Peyer's patch (tissue), 4 donors: ENCODE measurements at regions not wholly inside any gene's neighbourhood (a gene's known extent, or its start where the extent isn't known, plus 50 kb on each side); places are given as distances from the start of the nearest gene placed in this dataset.

Source experiments
- DNase-seq, 3 donors: peaks; one replicate each; pipeline ENCODE4 v3.0.0-alpha.2; 2017 to 2019
- H3K27ac ChIP-seq, 4 donors: fragments of 200-600 bp; sonication (generic); one replicate each; pipeline ENCODE4 v1.5.1; 2016 to 2019
- H3K27me3 ChIP-seq, 2 donors: fragments of 200-600 bp; sonication (generic); one replicate each; pipeline ENCODE4 v1.5.1; 2019
- H3K36me3 ChIP-seq, 3 donors: fragments of 200-600 bp; sonication (generic); one replicate each; pipeline ENCODE4 v1.5.1; 2016 to 2019
- H3K4me1 ChIP-seq, 4 donors: fragments of 200-600 bp; sonication (generic); one replicate each; pipeline ENCODE4 v1.5.1; 2016 to 2019
- H3K4me3 ChIP-seq, 4 donors: fragments of 200-600 bp; sonication (generic); 1 replicate in 3 of 4; 2 replicates in 1 of 4; pipeline ENCODE4 v1.5.1; 2016 to 2019; ENCODE audit warnings: mild to moderate bottlenecking in 1 of 4
- H3K9me3 ChIP-seq, 4 donors: fragments of 200-600 bp; sonication (generic); one replicate each; pipeline ENCODE4 v1.5.1; 2016 to 2019; ENCODE audit warnings: mild to moderate bottlenecking in 1 of 4
- POLR2A ChIP-seq, 2 donors: fragments of 450-650 bp; IDR thresholded peaks; one replicate each; pipeline ENCODE4 v1.5.1; 2017; ENCODE audit warnings: antibody characterized with exemption in 2 of 2, mild to moderate bottlenecking in 2 of 2, moderate library complexity in 2 of 2
- TF ChIP-seq, protein P1 (sequence below), 6 experiments: fragments of 450-650 bp in 4 of 6; fragments of 200-600 bp in 2 of 6; sonication (generic) in 1 of 6; IDR thresholded peaks; one replicate each; pipeline ENCODE4 v1.5.1; 2017 to 2019; ENCODE audit warnings: antibody characterized with exemption in 6 of 6, mild to moderate bottlenecking in 3 of 6, moderate library complexity in 1 of 6

- no peak for DNase-seq
- Histone ChIP-seq H3K36me3 (no peaks in the 10 kb centered on the region), H3K4me1 (no peaks in the 10 kb centered on the region), H3K27me3 (no peaks in the 10 kb centered on the region), H3K4me3 (no peak overlapping the region), H3K27ac (no peak overlapping the region), H3K9me3 (no peaks in the 10 kb centered on the region)
- TF ChIP-seq, protein P1, sequence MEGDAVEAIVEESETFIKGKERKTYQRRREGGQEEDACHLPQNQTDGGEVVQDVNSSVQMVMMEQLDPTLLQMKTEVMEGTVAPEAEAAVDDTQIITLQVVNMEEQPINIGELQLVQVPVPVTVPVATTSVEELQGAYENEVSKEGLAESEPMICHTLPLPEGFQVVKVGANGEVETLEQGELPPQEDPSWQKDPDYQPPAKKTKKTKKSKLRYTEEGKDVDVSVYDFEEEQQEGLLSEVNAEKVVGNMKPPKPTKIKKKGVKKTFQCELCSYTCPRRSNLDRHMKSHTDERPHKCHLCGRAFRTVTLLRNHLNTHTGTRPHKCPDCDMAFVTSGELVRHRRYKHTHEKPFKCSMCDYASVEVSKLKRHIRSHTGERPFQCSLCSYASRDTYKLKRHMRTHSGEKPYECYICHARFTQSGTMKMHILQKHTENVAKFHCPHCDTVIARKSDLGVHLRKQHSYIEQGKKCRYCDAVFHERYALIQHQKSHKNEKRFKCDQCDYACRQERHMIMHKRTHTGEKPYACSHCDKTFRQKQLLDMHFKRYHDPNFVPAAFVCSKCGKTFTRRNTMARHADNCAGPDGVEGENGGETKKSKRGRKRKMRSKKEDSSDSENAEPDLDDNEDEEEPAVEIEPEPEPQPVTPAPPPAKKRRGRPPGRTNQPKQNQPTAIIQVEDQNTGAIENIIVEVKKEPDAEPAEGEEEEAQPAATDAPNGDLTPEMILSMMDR (IDR thresholded peaks at IDR 0.05) = no peak
- no peak for TF ChIP-seq POLR2A (IDR thresholded peaks at IDR 0.05)
Observed at GRCh38 chr6:40334496-40335270, 252.5 kb downstream of the LRFN2 start.

GRCh38 chr6:40331545-40331944, 255.6 kb downstream of the LRFN2 start:
- no peak overlapping the region for H3K4me3 ChIP-seq
- TF ChIP-seq, protein P1 (IDR thresholded peaks at IDR 0.05) = no peak
- no peak for TF ChIP-seq POLR2A (IDR thresholded peaks at IDR 0.05)
- DNase-seq = no peak
- no peaks in the 10 kb centered on the region for H3K9me3 ChIP-seq
- no peak overlapping the region for H3K27ac ChIP-seq
- no peaks in the 10 kb centered on the region for H3K4me1 ChIP-seq
- no peaks in the 10 kb centered on the region for H3K36me3 ChIP-seq
- no peaks in the 10 kb centered on the region for H3K27me3 ChIP-seq

GRCh38 chr6:40330301-40330721, 256.9 kb downstream of the LRFN2 start:
- H3K4me1 ChIP-seq = no peaks in the 10 kb centered on the region
- H3K9me3 ChIP-seq = no peaks in the 10 kb centered on the region
- no peak overlapping the region for H3K4me3 ChIP-seq
- no peak for DNase-seq
- no peak for TF ChIP-seq POLR2A (IDR thresholded peaks at IDR 0.05)
- TF ChIP-seq, protein P1 (IDR thresholded peaks at IDR 0.05) = no peak
- no peaks in the 10 kb centered on the region for H3K27me3 ChIP-seq
- no peaks in the 10 kb centered on the region for H3K36me3 ChIP-seq
- no peak overlapping the region for H3K27ac ChIP-seq

GRCh38 chr6:40328986-40329545, 258.1 kb downstream of the LRFN2 start:
- Histone ChIP-seq H3K9me3 (no peaks in the 10 kb centered on the region), H3K4me3 (no peak overlapping the region), H3K36me3 (no peaks in the 10 kb centered on the region), H3K27ac (no peak overlapping the region), H3K27me3 (no peaks in the 10 kb centered on the region), H3K4me1 (no peaks in the 10 kb centered on the region)
- no peak for DNase-seq
- TF ChIP-seq, protein P1 (IDR thresholded peaks at IDR 0.05) = no peak
- no peak for TF ChIP-seq POLR2A (IDR thresholded peaks at IDR 0.05)

GRCh38 chr6:40328386-40328985, 258.7 kb downstream of the LRFN2 start:
- peak in 2 of 3 donors; percentile 54 to 64 for DNase-seq
- Histone ChIP-seq H3K27me3 (no peaks in the 10 kb centered on the region), H3K9me3 (no peaks in the 10 kb centered on the region), H3K4me3 (no peak overlapping the region), H3K4me1 (no peaks in the 10 kb centered on the region), H3K36me3 (no peaks in the 10 kb centered on the region), H3K27ac (no peak overlapping the region)
- TF ChIP-seq, protein P1 (IDR thresholded peaks at IDR 0.05) = peak in 4 of 6 experiments; percentile 32 to 65 (median 64)
- TF ChIP-seq POLR2A (IDR thresholded peaks at IDR 0.05) = no peak
